GM12878 (cell line): ENCODE measurements at regions not wholly inside any gene's neighbourhood (a gene's known extent, or its start where the extent isn't known, plus 50 kb on each side); places are given as distances from the start of the nearest gene placed in this dataset.

Source experiments
- ATAC-seq: fragments of 200-7000 bp; cut with Tn5 transposase; 3 replicates; pipeline ENCODE4 v1.9.1; 2020; ENCODE audit warnings: mild to moderate bottlenecking, moderate library complexity
- BruUV-seq: library from RNA; stranded (reverse); fragments of 400-500 nt; replicated peaks from 2 replicates; lab custom pipeline; 2021; lab: Mats Ljungman, UMichigan
- CTCF ChIA-PET: fragments of 300-600 bp; sonication (Branson Sonifier 250); formaldehyde crosslinking; extraction: SDS; loops from one replicate; lab custom pipeline; 2021; ENCODE audit warnings: inconsistent platforms; lab: Yijun Ruan, JAX
- POLR2A ChIA-PET: fragments of 350-600 bp; formaldehyde crosslinking; extraction: SDS; loops from one replicate; lab custom pipeline; 2021; ENCODE audit warnings: inconsistent platforms; lab: Charles Lee
- RAD21 ChIA-PET: fragments of 300-600 bp; sonication (Branson Sonifier 250); formaldehyde crosslinking; loops from one replicate; lab custom pipeline; 2023; ENCODE audit warnings: antibody characterized with exemption; ENCODE audit not compliant: unreplicated experiment; lab: Charles Lee
- SMC1A ChIA-PET: fragments of 300-600 bp; sonication (Branson Sonifier 250); formaldehyde crosslinking; loops from one replicate; lab custom pipeline; 2023; ENCODE audit not compliant: unreplicated experiment, uncharacterized antibody; lab: Charles Lee
- DNase-seq: peaks from one replicate; pipeline ENCODE4 v3.0.0-alpha.2; 2011; ENCODE audit warnings: low read depth, low spot score
- FAIRE-seq: peaks from 3 replicates; lab custom pipeline; 2011; peaks lifted over from hg19 to GRCh38; lab: Jason Lieb, UNC
- H2AFZ ChIP-seq: 2 replicates; pipeline ENCODE4 v1.6.0; 2011; ENCODE audit warnings: low read depth, low read length, control low read depth; ENCODE audit not compliant: control insufficient read depth
- H3K27ac ChIP-seq: 2 replicates; pipeline ENCODE4 v1.5.1; 2011; ENCODE audit warnings: control low read depth; ENCODE audit not compliant: control insufficient read depth, insufficient read depth
- H3K27me3 ChIP-seq, 2 experiments: replicated peaks in 1 of 2; 2 replicates each; pipeline versions ENCODE4 v1.6.0 to v1.6.1; 2011; ENCODE audit warnings: low read length in 1 of 2; ENCODE audit not compliant: control insufficient read depth in 2 of 2, insufficient read depth in 2 of 2
- H3K36me3 ChIP-seq, 2 experiments: 2 replicates each; pipeline ENCODE4 v1.5.1; 2011; ENCODE audit warnings: low read length in 1 of 2; ENCODE audit not compliant: control insufficient read depth in 2 of 2, insufficient read depth in 2 of 2
- H3K4me1 ChIP-seq: 2 replicates; pipeline ENCODE4 v1.6.1; 2011; ENCODE audit warnings: mild to moderate bottlenecking, low read length, moderate library complexity, mixed read lengths; ENCODE audit not compliant: control insufficient read depth, insufficient read depth
- H3K4me2 ChIP-seq: 2 replicates; pipeline ENCODE4 v1.6.0; 2011; ENCODE audit warnings: control low read depth; ENCODE audit not compliant: control insufficient read depth, insufficient read depth
- H3K4me3 ChIP-seq: fragments of 200-600 bp; sonication (generic); 2 replicates; pipeline ENCODE4 v1.5.1; 2016
- H3K79me2 ChIP-seq: 2 replicates; pipeline ENCODE4 v1.6.0; 2011; ENCODE audit warnings: low read length; ENCODE audit not compliant: control insufficient read depth, insufficient read depth
- H3K9ac ChIP-seq: 2 replicates; pipeline ENCODE4 v1.8.0; 2011; ENCODE audit warnings: low read length, control low read depth, mixed read lengths; ENCODE audit not compliant: control insufficient read depth, insufficient read depth
- H3K9me3 ChIP-seq: replicated peaks from 3 replicates; pipeline ENCODE4 v1.5.1; 2011; ENCODE audit warnings: mild to moderate bottlenecking, low read length; ENCODE audit not compliant: control insufficient read depth, insufficient read depth
- H4K20me1 ChIP-seq: 2 replicates; pipeline ENCODE4 v1.6.0; 2011; ENCODE audit not compliant: control insufficient read depth, insufficient read depth
- BRCA1 ChIP-seq: IDR thresholded peaks from 2 replicates; pipeline ENCODE4 v1.6.1; 2011; ENCODE audit warnings: low read depth, low read length, improper control_type of control experiment
- EED ChIP-seq: sonication (generic); IDR thresholded peaks from 2 replicates; pipeline ENCODE4 v1.6.1; 2016; ENCODE audit warnings: antibody characterized with exemption, low read depth
- HDAC6 ChIP-seq: fragments of 200-600 bp; sonication (generic); IDR thresholded peaks from one replicate; pipeline ENCODE4 v1.8.0; 2017; ENCODE audit warnings: antibody characterized with exemption; ENCODE audit not compliant: unreplicated experiment
- IKZF1 ChIP-seq: fragments of 450-650 bp; conservative IDR thresholded peaks from 2 replicates; pipeline ENCODE4 v1.6.1; 2017; ENCODE audit warnings: antibody characterized with exemption, mild to moderate bottlenecking
- MTA3 ChIP-seq: IDR thresholded peaks from 2 replicates; pipeline ENCODE4 v1.6.1; 2012; ENCODE audit warnings: low read length, inconsistent platforms, borderline replicate concordance
- MYB ChIP-seq: fragments of 150-350 bp; IDR thresholded peaks from 2 replicates; pipeline ENCODE4 v1.6.1; 2014; ENCODE audit warnings: mild to moderate bottlenecking, low read depth, low read length, borderline replicate concordance
- POLR2AphosphoS2 ChIP-seq: IDR thresholded peaks from 2 replicates; pipeline ENCODE4 v1.6.1; 2011; ENCODE audit warnings: low read depth, mild to moderate bottlenecking, low read length, improper control_type of control experiment, moderate library complexity
- POU2F2 ChIP-seq: IDR thresholded peaks from 3 replicates; pipeline ENCODE4 v1.6.1; 2011; ENCODE audit warnings: low read depth, mild to moderate bottlenecking, low read length, borderline replicate concordance
- RBBP5 ChIP-seq: fragments of 200-600 bp; sonication (generic); conservative IDR thresholded peaks from 2 replicates; pipeline ENCODE4 v1.6.1; 2016
- RELB ChIP-seq: fragments of 450-650 bp; IDR thresholded peaks from 2 replicates; pipeline ENCODE4 v1.6.1; 2017; ENCODE audit warnings: low read depth, mild to moderate bottlenecking, moderate library complexity
- RUNX3 ChIP-seq: IDR thresholded peaks from 2 replicates; pipeline ENCODE4 v1.6.1; 2012; ENCODE audit warnings: low read length, inconsistent platforms
- ZBTB4 ChIP-seq: fragments of 450-650 bp; formaldehyde crosslinking; IDR thresholded peaks from 2 replicates; pipeline ENCODE4 v1.4.0; 2022; ENCODE audit warnings: mild to moderate bottlenecking, moderate library complexity
- ZNF217 ChIP-seq: fragments of 450-650 bp; IDR thresholded peaks from 2 replicates; pipeline ENCODE4 v1.6.1; 2017; ENCODE audit warnings: antibody characterized with exemption, mild to moderate bottlenecking
- WGBS: methylation state at CpG from one replicate; pipeline ENCODE4 v1.1.6; 2016; ENCODE audit warnings: low lambda C conversion rate; ENCODE audit not compliant: insufficient replicate concordance, insufficient coverage; ENCODE audit errors: missing lambda C conversion rate; 5-methylcytosine and 5-hydroxymethylcytosine counted together
- in situ Hi-C: fragments of 300-500 bp; cut with MboI; formaldehyde crosslinking; loops from 9 replicates; pipeline ENCODE4 v1.14.3; 2018; ENCODE audit warnings: mixed read lengths
- intact Hi-C: fragments of 100-400 bp; cut with micrococcal nuclease; formaldehyde crosslinking; loops from one replicate; pipeline ENCODE4 v1.14.2; 2022; ENCODE audit not compliant: unreplicated experiment
- TF ChIP-seq, protein P1 (sequence below): IDR thresholded peaks from 2 replicates; pipeline ENCODE4 v1.6.1; 2012; ENCODE audit warnings: mild to moderate bottlenecking, low read depth, low read length

DNA sequence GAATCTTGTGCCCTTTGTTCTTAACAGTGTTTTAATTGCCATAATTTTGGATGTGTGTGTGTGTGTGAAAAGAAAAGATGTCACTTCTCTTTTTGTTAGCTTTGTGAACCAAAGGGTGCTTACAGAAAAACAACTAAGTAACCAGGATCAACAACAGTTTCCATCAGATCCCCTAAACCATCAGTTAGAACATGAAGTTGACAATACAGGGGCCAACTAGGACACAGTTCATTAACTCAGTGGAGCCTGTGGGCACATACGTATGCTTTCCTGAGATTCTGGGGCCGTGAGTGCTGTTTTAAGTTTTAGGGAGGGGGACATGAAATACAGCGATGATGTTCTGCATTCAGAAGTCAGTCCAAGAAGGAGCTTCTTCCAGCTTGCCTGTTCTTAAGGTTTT, 133.6 kb downstream of the TLR5 start (continued):
- TF ChIP-seq POU2F2 (no peak), RUNX3 (no peak), EED (no peak), RELB (no peak), HDAC6 (no peak)
- TF ChIP-seq, protein P1, sequence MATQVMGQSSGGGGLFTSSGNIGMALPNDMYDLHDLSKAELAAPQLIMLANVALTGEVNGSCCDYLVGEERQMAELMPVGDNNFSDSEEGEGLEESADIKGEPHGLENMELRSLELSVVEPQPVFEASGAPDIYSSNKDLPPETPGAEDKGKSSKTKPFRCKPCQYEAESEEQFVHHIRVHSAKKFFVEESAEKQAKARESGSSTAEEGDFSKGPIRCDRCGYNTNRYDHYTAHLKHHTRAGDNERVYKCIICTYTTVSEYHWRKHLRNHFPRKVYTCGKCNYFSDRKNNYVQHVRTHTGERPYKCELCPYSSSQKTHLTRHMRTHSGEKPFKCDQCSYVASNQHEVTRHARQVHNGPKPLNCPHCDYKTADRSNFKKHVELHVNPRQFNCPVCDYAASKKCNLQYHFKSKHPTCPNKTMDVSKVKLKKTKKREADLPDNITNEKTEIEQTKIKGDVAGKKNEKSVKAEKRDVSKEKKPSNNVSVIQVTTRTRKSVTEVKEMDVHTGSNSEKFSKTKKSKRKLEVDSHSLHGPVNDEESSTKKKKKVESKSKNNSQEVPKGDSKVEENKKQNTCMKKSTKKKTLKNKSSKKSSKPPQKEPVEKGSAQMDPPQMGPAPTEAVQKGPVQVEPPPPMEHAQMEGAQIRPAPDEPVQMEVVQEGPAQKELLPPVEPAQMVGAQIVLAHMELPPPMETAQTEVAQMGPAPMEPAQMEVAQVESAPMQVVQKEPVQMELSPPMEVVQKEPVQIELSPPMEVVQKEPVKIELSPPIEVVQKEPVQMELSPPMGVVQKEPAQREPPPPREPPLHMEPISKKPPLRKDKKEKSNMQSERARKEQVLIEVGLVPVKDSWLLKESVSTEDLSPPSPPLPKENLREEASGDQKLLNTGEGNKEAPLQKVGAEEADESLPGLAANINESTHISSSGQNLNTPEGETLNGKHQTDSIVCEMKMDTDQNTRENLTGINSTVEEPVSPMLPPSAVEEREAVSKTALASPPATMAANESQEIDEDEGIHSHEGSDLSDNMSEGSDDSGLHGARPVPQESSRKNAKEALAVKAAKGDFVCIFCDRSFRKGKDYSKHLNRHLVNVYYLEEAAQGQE = no peak

- Histone ChIP-seq H2AFZ (no peak overlapping the region), H3K79me2 (no peaks in the 10 kb centered on the region), H3K4me1 (no peaks in the 10 kb centered on the region), H3K36me3 (no peaks in the 10 kb centered on the region), H3K4me3 (no peak overlapping the region), H3K27me3 (no peaks in the 10 kb centered on the region; a peak in 1 of 4 replicates), H3K27ac (no peak overlapping the region), H3K4me2 (no peak overlapping the region), H3K9me3 (no peaks in the 10 kb centered on the region), H3K9ac (no peak overlapping the region), H4K20me1 (no peaks in the 10 kb centered on the region)
- in situ Hi-C loops = no loop called here
- ChIA-PET RAD21 (no interaction called here), SMC1A (no interaction called here), POLR2A (no interaction called here)
- intact Hi-C loops = no loop called here
- no TSS peak for BruUV-seq
- FAIRE-seq = no peak
- WGBS = 62% methylated on average over 8 of the region's 8 CpGs
- ATAC-seq = no peak
- no peak for TF ChIP-seq IKZF1
- no peak for TF ChIP-seq MYB
- TF ChIP-seq BRCA1 = no peak
- TF ChIP-seq POU2F2 = no peak
- no peak for TF ChIP-seq ZBTB4 (CRISPR knock-in tag)
- no peak for TF ChIP-seq ZNF217
- TF ChIP-seq EED = no peak
- no peak for TF ChIP-seq RBBP5
- no peak for TF ChIP-seq MTA3
- no peak for TF ChIP-seq POLR2AphosphoS2
- TF ChIP-seq, all 136 proteins: peak for 0
- CTCF ChIA-PET = interaction anchor here (0.8 to 1.7 kb wide), 2 partner anchors 8 to 183 kb away, joined by 3 to 4 read pairs; no protein-coding TSS in a partner anchor
- DNase-seq = no peak
Observed at GRCh38 chr1:223010582-223011504, 132.2 kb downstream of the TLR5 start.
